ENCODE measurements at regions not wholly inside any gene's neighbourhood (a gene's known extent, or its start where the extent isn't known, plus 50 kb on each side); places are given as distances from the start of the nearest gene placed in this dataset.

DNA sequence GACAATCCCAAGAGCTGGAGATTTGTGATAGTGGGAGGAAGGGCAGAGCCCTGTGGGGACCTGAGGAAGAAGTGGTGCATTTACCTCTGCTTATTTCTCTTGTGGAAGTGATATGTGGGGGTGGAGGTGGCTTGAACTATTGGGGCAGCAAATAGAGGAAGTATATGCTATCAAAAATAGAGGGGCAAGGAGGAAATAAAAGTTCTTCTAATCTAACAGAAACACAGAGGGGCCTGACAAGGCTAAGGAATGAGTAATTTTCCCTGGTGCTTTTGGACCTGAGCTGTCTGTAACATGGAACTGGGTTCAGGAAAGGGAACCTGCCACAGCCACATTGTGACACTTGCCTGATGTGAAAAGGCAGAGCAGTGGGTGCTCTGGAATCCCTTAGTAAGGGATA, 378.6 kb upstream of the KLF4 start:
- Mint-ChIP-seq H3K4me1 (no peaks in the 10 kb centered on the region), H3K9me3 (no peaks in the 10 kb centered on the region), H3K27ac (no peak overlapping the region), H3K27me3 (no peaks in the 10 kb centered on the region), H3K4me3 (no peak overlapping the region), H3K36me3 (ENCODE audit: low read depth) (no peaks in the 10 kb centered on the region)
- intact Hi-C loops (cut with micrococcal nuclease), result no loop called here
- no peak for DNase-seq

- H3K27me3 Mint-ChIP-seq, result no peaks in the 10 kb centered on the region
- no peak overlapping the region for H3K27ac Mint-ChIP-seq
- no peaks in the 10 kb centered on the region for H3K4me1 Mint-ChIP-seq
- no peak for DNase-seq
- no peak overlapping the region for H3K4me3 Mint-ChIP-seq
- H3K36me3 Mint-ChIP-seq (ENCODE audit: low read depth), result no peaks in the 10 kb centered on the region
- H3K9me3 Mint-ChIP-seq, result no peaks in the 10 kb centered on the region
- intact Hi-C loops (cut with micrococcal nuclease), result no loop called here
Measured at GRCh38 chr9:107867738-107868137, 378.2 kb upstream of the KLF4 start.

- no peak for DNase-seq
- intact Hi-C loops (cut with micrococcal nuclease), result no loop called here
- H3K27ac Mint-ChIP-seq, result no peak overlapping the region
- no peaks in the 10 kb centered on the region for H3K4me1 Mint-ChIP-seq
- H3K27me3 Mint-ChIP-seq, result no peaks in the 10 kb centered on the region
- no peak overlapping the region for H3K4me3 Mint-ChIP-seq
- no peaks in the 10 kb centered on the region for H3K36me3 Mint-ChIP-seq (ENCODE audit: low read depth)
- no peaks in the 10 kb centered on the region for H3K9me3 Mint-ChIP-seq
Measured at GRCh38 chr9:107866711-107867311, 377.2 kb upstream of the KLF4 start.

DNA sequence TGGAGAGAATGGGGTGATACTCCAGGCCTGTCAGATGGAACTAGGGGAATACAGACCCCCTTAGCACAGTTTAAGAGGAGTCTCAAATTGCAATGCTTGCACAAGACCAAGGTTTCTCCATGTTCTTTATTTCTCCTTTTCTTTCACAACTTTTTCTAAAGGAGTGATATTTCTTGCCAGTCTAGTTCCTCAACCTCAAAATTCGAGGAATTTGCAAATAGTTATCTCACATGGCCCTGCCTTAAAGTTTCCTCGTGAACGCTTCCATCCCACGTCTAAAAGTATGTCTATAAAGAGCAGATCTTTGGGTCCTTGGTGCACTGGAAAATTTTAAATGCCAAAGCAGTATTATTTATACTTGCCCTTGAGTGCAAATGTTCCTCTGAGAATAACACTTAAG, 373.8 kb upstream of the KLF4 start:
- Mint-ChIP-seq H3K27me3 (no peaks in the 10 kb centered on the region), H3K4me3 (no peak overlapping the region), H3K4me1 (no peaks in the 10 kb centered on the region), H3K36me3 (ENCODE audit: low read depth) (no peaks in the 10 kb centered on the region), H3K9me3 (no peaks in the 10 kb centered on the region), H3K27ac (no peak overlapping the region)
- DNase-seq, result no peak
- intact Hi-C loops (cut with micrococcal nuclease), result no loop called here

GRCh38 chr9:107862881-107863280, 373.3 kb upstream of the KLF4 start:
- no peak overlapping the region for H3K27ac Mint-ChIP-seq
- no peaks in the 10 kb centered on the region for H3K36me3 Mint-ChIP-seq (ENCODE audit: low read depth)
- DNase-seq, result no peak
- no peaks in the 10 kb centered on the region for H3K9me3 Mint-ChIP-seq
- intact Hi-C loops (cut with micrococcal nuclease), result no loop called here
- H3K27me3 Mint-ChIP-seq, result no peaks in the 10 kb centered on the region
- no peaks in the 10 kb centered on the region for H3K4me1 Mint-ChIP-seq
- H3K4me3 Mint-ChIP-seq, result no peak overlapping the region

- DNase-seq, result no peak
- intact Hi-C loops (cut with micrococcal nuclease), result no loop called here
- H3K27me3 Mint-ChIP-seq, result no peaks in the 10 kb centered on the region
- H3K36me3 Mint-ChIP-seq (ENCODE audit: low read depth), result no peaks in the 10 kb centered on the region
- H3K4me3 Mint-ChIP-seq, result no peak overlapping the region
- no peak overlapping the region for H3K27ac Mint-ChIP-seq
- H3K4me1 Mint-ChIP-seq, result no peaks in the 10 kb centered on the region
- H3K9me3 Mint-ChIP-seq, result no peaks in the 10 kb centered on the region
Measured at GRCh38 chr9:107862323-107862722, 372.8 kb upstream of the KLF4 start.

DNA sequence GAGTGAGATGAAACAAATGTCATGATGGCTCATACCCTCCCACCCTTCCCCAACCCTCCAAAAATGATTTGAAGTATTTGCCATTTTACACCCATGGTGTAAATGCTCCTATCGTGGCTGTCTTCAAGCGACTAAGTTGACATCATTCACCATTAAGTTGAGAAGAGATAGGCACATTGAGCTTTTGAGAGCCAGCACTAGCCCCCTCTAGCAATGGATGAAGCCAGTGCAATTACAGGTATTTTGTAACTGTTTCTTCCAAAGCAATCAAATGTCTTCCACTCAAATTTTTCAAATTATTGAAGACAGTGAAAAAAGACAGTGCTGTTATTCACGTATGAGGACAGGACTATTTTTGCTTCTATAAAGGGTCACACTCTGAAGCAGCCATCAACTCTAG, 371.5 kb upstream of the KLF4 start:
- Mint-ChIP-seq H3K4me3 (no peak overlapping the region), H3K36me3 (ENCODE audit: low read depth) (no peaks in the 10 kb centered on the region), H3K27me3 (no peaks in the 10 kb centered on the region), H3K4me1 (no peaks in the 10 kb centered on the region), H3K9me3 (no peaks in the 10 kb centered on the region), H3K27ac (no peak overlapping the region)
- DNase-seq, result no peak
- intact Hi-C loops (cut with micrococcal nuclease), result no loop called here

GRCh38 chr9:107858260-107858659, 368.7 kb upstream of the KLF4 start:
- DNase-seq, result no peak
- Mint-ChIP-seq H3K4me3 (no peak overlapping the region), H3K36me3 (ENCODE audit: low read depth) (no peaks in the 10 kb centered on the region), H3K4me1 (no peaks in the 10 kb centered on the region), H3K27ac (no peak overlapping the region), H3K9me3 (no peaks in the 10 kb centered on the region), H3K27me3 (no peaks in the 10 kb centered on the region)
- intact Hi-C loops (cut with micrococcal nuclease), result no loop called here

GRCh38 chr9:107856633-107857032, 367.1 kb upstream of the KLF4 start:
- Mint-ChIP-seq H3K27me3 (no peaks in the 10 kb centered on the region), H3K27ac (no peak overlapping the region), H3K4me3 (no peak overlapping the region), H3K4me1 (no peaks in the 10 kb centered on the region), H3K36me3 (ENCODE audit: low read depth) (no peaks in the 10 kb centered on the region), H3K9me3 (no peaks in the 10 kb centered on the region)
- DNase-seq, result no peak
- intact Hi-C loops (cut with micrococcal nuclease), result no loop called here

DNA sequence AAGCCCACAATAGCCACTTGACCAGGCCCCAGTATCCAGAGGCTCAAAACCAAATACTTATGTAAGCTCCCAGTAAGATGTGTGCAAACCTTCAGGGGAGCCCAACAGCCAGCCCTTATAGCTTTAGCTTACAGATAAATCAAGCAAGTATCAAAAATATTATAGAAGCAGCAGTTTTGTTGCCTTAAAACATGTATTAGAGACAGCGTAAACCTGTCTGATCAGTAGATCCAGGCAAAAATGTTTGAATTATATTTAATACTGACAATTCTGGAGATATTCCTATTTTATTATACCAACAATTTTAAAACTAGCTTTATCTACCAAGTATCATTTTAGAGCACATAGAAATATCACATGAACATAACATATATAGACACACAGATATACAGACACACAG, 365.6 kb upstream of the KLF4 start:
- no peaks in the 10 kb centered on the region for H3K27me3 Mint-ChIP-seq
- intact Hi-C loops (cut with micrococcal nuclease), result no loop called here
- no peaks in the 10 kb centered on the region for H3K9me3 Mint-ChIP-seq
- H3K4me3 Mint-ChIP-seq, result no peak overlapping the region
- no peak for DNase-seq
- H3K36me3 Mint-ChIP-seq (ENCODE audit: low read depth), result no peaks in the 10 kb centered on the region
- H3K27ac Mint-ChIP-seq, result no peak overlapping the region
- no peaks in the 10 kb centered on the region for H3K4me1 Mint-ChIP-seq

DNA sequence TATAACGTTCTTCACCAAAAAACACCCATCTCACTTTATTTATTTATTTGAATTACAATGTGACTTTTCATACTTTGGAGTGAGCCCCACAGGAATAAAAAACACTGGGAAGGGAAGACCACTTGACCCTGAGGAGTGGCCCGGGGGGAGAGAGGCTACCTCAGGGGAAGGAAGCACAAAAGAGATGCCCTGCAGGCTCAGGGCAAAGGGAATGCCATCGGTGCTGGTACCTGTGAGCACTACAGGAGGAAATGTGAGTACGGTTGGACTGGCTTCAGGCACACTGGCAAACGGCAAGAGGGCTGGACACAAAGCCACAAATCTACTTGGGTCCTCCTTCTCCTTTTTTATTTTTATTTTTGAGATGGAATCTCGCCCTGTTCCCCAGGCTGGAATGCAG, 363.9 kb upstream of the KLF4 start:
- no peaks in the 10 kb centered on the region for H3K27me3 Mint-ChIP-seq
- intact Hi-C loops (cut with micrococcal nuclease), result no loop called here
- H3K4me1 Mint-ChIP-seq, result no peaks in the 10 kb centered on the region
- no peaks in the 10 kb centered on the region for H3K36me3 Mint-ChIP-seq (ENCODE audit: low read depth)
- H3K9me3 Mint-ChIP-seq, result no peaks in the 10 kb centered on the region
- no peak for DNase-seq
- no peak overlapping the region for H3K27ac Mint-ChIP-seq
- no peak overlapping the region for H3K4me3 Mint-ChIP-seq

GRCh38 chr9:107852891-107853290, 363.3 kb upstream of the KLF4 start:
- H3K4me3 Mint-ChIP-seq, result no peak overlapping the region
- H3K27ac Mint-ChIP-seq, result no peak overlapping the region
- DNase-seq, result no peak
- no peaks in the 10 kb centered on the region for H3K27me3 Mint-ChIP-seq
- H3K4me1 Mint-ChIP-seq, result no peaks in the 10 kb centered on the region
- intact Hi-C loops (cut with micrococcal nuclease), result no loop called here
- H3K36me3 Mint-ChIP-seq (ENCODE audit: low read depth), result no peaks in the 10 kb centered on the region
- H3K9me3 Mint-ChIP-seq, result no peaks in the 10 kb centered on the region

- Mint-ChIP-seq H3K4me1 (no peaks in the 10 kb centered on the region), H3K36me3 (ENCODE audit: low read depth) (no peaks in the 10 kb centered on the region), H3K27me3 (no peaks in the 10 kb centered on the region), H3K9me3 (no peaks in the 10 kb centered on the region), H3K27ac (no peak overlapping the region), H3K4me3 (no peak overlapping the region)
- no peak for DNase-seq
- intact Hi-C loops (cut with micrococcal nuclease), result no loop called here
Measured at GRCh38 chr9:107850653-107851052, 361.1 kb upstream of the KLF4 start.

GRCh38 chr9:107847978-107848964, 358.7 kb upstream of the KLF4 start:
- Mint-ChIP-seq H3K9me3 (no peaks in the 10 kb centered on the region), H3K4me1 (no peaks in the 10 kb centered on the region), H3K27me3 (no peaks in the 10 kb centered on the region), H3K27ac (no peak overlapping the region), H3K36me3 (ENCODE audit: low read depth) (no peaks in the 10 kb centered on the region), H3K4me3 (no peak overlapping the region)
- no peak for DNase-seq
- intact Hi-C loops (cut with micrococcal nuclease), result no loop called here

Measured in activated CD4-positive, alpha-beta T cell treated with anti-CD3 and anti-CD28 coated beads, Interleukin-2, amount 10 ng/mL, durations not matched to agents 24 days and 14 days (primary cell).